H1 (cell line): ENCODE measurements at regions not wholly inside any gene's neighbourhood (a gene's known extent, or its start where the extent isn't known, plus 50 kb on each side); places are given as distances from the start of the nearest gene placed in this dataset.

Source experiments
- GTF2F1 ChIP-seq: IDR thresholded peaks from 2 replicates; pipeline ENCODE4 v1.6.1; 2012; ENCODE audit warnings: low read depth, low read length, improper control_type of control experiment, borderline replicate concordance
- JUND ChIP-seq: IDR thresholded peaks from 2 replicates; pipeline ENCODE4 v1.6.1; 2011; ENCODE audit warnings: mild to moderate bottlenecking, improper control_type of control experiment, low read length
- NANOG ChIP-seq: IDR thresholded peaks from 2 replicates; pipeline ENCODE4 v1.6.1; 2011; ENCODE audit warnings: low read length, low read depth, mild to moderate bottlenecking, inconsistent platforms; ENCODE audit not compliant: insufficient read depth, poor library complexity, severe bottlenecking
- RNF2 ChIP-seq: fragments of 200-900, 300-1000 bp; sonication (generic); IDR thresholded peaks from 2 replicates; pipeline ENCODE4 v1.7.1; 2016; ENCODE audit warnings: borderline replicate concordance, low read depth, mild to moderate bottlenecking, antibody characterized with exemption, low read length; ENCODE audit not compliant: poor library complexity, severe bottlenecking; ENCODE audit errors: missing control alignments
- SP4 ChIP-seq: IDR thresholded peaks from 2 replicates; pipeline ENCODE4 v1.6.1; 2012; ENCODE audit warnings: low read length, inconsistent platforms
- SUZ12 ChIP-seq: fragments of 200-600 bp; sonication (generic); IDR thresholded peaks from 2 replicates; pipeline ENCODE4 v1.6.1; 2012; ENCODE audit warnings: mild to moderate bottlenecking, inconsistent platforms, low read length, moderate library complexity, mixed read lengths
- TF ChIP-seq, protein P1 (sequence below): fragments of 300-600 bp; sonication (generic); IDR thresholded peaks from 2 replicates; pipeline ENCODE4 v1.7.1; 2012; ENCODE audit warnings: low read length, moderate library complexity, mild to moderate bottlenecking, inconsistent platforms; ENCODE audit not compliant: insufficient replicate concordance
- TF ChIP-seq, protein P2 (sequence below): IDR thresholded peaks from 2 replicates; pipeline ENCODE4 v1.6.1; 2012; ENCODE audit warnings: inconsistent platforms
- TF ChIP-seq, protein P3 (sequence below): IDR thresholded peaks from 2 replicates; pipeline ENCODE4 v1.6.1; 2012; ENCODE audit warnings: inconsistent platforms

DNA sequence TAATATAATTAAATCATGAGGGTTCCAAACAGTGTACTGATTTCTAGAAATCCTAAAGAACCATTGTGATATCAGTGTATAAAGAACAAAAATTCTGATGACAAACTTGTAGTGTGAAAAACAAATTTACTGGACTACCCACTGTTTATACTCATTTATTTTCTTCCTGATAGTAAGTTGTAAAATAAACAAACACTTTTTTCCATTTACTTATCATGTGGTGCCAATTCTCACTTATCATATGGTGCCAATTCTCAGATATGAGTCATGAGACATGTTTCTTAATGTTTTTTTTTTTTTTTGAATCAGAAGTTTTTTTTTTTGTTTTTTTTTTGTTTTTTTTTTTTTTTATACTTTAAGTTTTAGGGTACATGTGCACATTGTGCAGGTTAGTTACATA, 137.7 kb downstream of the LEPR start (continued):
- TF ChIP-seq, protein P1, sequence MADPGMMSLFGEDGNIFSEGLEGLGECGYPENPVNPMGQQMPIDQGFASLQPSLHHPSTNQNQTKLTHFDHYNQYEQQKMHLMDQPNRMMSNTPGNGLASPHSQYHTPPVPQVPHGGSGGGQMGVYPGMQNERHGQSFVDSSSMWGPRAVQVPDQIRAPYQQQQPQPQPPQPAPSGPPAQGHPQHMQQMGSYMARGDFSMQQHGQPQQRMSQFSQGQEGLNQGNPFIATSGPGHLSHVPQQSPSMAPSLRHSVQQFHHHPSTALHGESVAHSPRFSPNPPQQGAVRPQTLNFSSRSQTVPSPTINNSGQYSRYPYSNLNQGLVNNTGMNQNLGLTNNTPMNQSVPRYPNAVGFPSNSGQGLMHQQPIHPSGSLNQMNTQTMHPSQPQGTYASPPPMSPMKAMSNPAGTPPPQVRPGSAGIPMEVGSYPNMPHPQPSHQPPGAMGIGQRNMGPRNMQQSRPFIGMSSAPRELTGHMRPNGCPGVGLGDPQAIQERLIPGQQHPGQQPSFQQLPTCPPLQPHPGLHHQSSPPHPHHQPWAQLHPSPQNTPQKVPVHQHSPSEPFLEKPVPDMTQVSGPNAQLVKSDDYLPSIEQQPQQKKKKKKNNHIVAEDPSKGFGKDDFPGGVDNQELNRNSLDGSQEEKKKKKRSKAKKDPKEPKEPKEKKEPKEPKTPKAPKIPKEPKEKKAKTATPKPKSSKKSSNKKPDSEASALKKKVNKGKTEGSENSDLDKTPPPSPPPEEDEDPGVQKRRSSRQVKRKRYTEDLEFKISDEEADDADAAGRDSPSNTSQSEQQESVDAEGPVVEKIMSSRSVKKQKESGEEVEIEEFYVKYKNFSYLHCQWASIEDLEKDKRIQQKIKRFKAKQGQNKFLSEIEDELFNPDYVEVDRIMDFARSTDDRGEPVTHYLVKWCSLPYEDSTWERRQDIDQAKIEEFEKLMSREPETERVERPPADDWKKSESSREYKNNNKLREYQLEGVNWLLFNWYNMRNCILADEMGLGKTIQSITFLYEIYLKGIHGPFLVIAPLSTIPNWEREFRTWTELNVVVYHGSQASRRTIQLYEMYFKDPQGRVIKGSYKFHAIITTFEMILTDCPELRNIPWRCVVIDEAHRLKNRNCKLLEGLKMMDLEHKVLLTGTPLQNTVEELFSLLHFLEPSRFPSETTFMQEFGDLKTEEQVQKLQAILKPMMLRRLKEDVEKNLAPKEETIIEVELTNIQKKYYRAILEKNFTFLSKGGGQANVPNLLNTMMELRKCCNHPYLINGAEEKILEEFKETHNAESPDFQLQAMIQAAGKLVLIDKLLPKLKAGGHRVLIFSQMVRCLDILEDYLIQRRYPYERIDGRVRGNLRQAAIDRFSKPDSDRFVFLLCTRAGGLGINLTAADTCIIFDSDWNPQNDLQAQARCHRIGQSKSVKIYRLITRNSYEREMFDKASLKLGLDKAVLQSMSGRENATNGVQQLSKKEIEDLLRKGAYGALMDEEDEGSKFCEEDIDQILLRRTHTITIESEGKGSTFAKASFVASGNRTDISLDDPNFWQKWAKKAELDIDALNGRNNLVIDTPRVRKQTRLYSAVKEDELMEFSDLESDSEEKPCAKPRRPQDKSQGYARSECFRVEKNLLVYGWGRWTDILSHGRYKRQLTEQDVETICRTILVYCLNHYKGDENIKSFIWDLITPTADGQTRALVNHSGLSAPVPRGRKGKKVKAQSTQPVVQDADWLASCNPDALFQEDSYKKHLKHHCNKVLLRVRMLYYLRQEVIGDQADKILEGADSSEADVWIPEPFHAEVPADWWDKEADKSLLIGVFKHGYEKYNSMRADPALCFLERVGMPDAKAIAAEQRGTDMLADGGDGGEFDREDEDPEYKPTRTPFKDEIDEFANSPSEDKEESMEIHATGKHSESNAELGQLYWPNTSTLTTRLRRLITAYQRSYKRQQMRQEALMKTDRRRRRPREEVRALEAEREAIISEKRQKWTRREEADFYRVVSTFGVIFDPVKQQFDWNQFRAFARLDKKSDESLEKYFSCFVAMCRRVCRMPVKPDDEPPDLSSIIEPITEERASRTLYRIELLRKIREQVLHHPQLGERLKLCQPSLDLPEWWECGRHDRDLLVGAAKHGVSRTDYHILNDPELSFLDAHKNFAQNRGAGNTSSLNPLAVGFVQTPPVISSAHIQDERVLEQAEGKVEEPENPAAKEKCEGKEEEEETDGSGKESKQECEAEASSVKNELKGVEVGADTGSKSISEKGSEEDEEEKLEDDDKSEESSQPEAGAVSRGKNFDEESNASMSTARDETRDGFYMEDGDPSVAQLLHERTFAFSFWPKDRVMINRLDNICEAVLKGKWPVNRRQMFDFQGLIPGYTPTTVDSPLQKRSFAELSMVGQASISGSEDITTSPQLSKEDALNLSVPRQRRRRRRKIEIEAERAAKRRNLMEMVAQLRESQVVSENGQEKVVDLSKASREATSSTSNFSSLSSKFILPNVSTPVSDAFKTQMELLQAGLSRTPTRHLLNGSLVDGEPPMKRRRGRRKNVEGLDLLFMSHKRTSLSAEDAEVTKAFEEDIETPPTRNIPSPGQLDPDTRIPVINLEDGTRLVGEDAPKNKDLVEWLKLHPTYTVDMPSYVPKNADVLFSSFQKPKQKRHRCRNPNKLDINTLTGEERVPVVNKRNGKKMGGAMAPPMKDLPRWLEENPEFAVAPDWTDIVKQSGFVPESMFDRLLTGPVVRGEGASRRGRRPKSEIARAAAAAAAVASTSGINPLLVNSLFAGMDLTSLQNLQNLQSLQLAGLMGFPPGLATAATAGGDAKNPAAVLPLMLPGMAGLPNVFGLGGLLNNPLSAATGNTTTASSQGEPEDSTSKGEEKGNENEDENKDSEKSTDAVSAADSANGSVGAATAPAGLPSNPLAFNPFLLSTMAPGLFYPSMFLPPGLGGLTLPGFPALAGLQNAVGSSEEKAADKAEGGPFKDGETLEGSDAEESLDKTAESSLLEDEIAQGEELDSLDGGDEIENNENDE: no peak
- no peak for TF ChIP-seq JUND
- TF ChIP-seq SUZ12: no peak
- TF ChIP-seq, protein P2, sequence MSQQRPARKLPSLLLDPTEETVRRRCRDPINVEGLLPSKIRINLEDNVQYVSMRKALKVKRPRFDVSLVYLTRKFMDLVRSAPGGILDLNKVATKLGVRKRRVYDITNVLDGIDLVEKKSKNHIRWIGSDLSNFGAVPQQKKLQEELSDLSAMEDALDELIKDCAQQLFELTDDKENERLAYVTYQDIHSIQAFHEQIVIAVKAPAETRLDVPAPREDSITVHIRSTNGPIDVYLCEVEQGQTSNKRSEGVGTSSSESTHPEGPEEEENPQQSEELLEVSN: no peak
- TF ChIP-seq, protein P3, sequence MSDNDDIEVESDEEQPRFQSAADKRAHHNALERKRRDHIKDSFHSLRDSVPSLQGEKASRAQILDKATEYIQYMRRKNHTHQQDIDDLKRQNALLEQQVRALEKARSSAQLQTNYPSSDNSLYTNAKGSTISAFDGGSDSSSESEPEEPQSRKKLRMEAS: no peak
- no peak for TF ChIP-seq RNF2
- no peak for TF ChIP-seq SP4
- no peak for TF ChIP-seq NANOG
- no peak for TF ChIP-seq GTF2F1
